Right renal cortex interstitium (tissue), 3 donors: ENCODE measurements at regions not wholly inside any gene's neighbourhood (a gene's known extent, or its start where the extent isn't known, plus 50 kb on each side); places are given as distances from the start of the nearest gene placed in this dataset.
"Not testable (repeated sequence)": the region's sequence is repeated elsewhere in the genome, so short reads cannot be mapped to it uniquely, and the experiment has no call there.

Source experiments
- DNase-seq, 3 donors: peaks; one replicate each; pipeline ENCODE4 v3.0.0-alpha.2; 2013; ENCODE audit warnings: low read depth in 3 of 3, low spot score in 2 of 3

DNA sequence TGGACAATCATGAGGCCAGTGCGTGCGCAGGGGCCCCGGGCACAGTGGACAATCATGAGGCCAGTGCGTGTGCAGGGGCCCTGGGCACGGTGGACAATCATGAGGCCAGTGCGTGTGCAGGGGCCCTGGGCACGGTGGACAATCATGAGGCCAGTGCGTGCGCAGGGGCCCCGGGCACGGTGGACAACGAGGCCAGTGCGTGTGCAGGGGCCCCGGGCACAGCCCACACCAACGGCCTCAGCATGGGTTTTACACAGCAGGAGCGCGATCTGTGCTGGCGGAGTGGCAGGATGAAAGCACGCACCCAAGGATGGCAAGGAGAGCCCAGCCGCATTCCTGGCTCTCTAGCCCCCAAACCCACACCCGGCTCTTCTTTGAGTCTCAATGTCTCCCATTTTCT, 78.8 kb downstream of the RFLNA start:
- DNase-seq, result not testable (repeated sequence)

DNA sequence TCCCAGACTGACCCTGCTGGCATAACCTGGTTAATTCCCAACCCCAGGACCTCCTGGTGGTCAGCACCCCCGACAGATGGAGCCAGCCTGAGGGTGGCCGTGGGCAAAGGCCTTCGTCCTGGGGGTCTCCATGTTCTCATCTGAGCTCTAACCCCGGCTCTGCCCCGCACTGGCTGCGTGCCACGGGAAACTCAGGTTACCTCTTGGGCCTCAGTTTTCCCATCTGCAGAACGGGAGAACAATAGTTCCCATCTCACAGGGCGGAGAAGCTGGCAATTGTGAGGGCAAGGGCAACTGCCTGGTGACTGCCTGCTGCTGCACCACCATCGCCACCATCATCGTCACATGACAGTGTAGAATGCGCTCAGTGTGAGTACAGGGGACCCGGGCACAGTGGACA, 77.9 kb downstream of the RFLNA start:
- no peak for DNase-seq

- DNase-seq, result no peak
Observed at GRCh38 chr12:124371970-124372555, 77.2 kb downstream of the RFLNA start.

DNA sequence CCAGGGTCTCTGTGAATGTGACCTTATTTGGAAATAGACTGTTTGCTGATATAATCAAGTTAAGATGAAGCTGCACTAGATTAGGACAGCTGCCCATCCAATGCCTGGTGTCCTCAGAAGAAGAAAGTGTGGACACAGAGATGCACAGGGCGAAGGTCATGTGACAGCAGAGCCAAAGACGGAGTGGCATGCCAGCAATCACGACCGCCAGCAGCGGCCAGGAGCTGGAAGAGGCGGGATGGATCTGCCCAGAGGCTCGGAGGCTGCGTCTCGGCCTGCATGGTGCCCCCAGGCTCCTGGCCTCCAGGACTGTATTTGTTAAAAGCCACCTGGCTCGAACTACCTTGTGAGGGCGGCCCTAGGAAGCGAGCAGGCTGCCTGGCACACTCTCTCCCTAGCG, 76.5 kb downstream of the RFLNA start:
- DNase-seq, result no peak

- DNase-seq, result no peak
Observed at GRCh38 chr12:124370851-124371250, 76.0 kb downstream of the RFLNA start.

- DNase-seq, result no peak
Observed at GRCh38 chr12:124370384-124370783, 75.5 kb downstream of the RFLNA start.

- no peak for DNase-seq
Observed at GRCh38 chr12:124369827-124370378, 75.0 kb downstream of the RFLNA start.

DNA sequence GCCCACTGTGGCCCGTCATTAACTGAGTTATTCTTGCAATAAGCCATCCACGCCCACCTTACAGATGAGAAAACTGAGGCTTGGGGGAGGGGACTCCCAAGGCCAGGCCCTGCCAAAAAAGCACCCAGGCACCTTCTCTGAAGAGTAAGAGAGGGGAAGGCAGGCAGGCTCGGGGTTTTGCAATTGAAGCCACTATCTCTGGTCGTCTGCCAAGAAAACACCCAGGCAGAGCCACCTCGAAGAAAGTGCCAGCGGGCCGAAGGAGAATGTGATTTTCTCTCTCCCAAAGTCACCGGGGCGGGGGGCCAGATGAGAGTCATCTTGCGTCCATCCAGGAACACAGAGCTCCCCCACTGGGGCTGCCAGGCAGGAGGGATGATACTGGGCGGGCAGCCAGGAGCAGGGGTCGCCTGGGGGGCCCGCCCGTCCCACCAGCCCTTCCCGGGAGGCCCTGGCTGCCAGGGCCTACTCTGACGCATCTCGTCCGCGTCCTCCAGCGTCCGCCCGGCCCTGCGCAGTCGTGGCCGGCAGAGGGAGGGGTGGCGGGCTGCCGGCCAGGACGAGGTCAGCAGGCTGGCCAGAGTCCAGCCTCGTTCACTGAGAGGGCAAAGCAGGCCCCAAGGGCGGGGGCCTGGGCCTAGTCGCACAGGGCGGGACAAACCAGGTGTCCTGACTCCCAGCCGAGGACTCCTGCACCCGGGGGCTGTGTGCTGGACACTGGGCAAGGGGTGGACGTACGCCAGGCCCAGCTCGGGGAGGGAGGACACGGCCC, 74.3 kb downstream of the RFLNA start:
- DNase-seq, result no peak

DNA sequence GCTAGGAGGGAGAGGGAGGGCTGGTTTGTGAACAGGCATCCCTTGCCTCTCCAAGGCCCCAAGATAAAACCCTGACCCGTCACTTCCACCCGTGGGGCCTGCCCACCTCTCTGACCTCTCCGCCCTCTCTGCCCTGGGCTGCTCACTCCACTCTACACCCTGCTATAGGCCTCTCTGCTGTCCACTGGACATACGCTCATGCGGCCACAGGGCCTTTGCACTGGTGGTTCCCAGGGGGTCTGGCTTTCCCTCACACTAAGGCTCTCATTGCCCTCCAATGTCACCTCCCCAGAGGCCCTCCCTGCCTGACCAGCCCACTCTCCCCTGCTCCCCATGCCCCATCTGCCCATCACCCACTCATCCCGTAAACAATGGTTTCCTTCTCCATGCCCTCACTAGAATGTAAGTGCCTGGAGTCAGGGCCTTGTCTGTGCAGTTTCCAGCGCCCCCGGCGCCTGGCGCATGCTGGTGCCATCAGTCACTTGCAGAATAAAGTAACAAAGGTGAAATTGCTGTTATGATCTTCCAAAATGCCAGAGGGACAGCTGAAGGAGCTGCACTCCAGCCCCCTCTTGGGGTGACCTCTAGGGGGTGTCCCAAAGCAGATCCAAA, 73.6 kb downstream of the RFLNA start:
- DNase-seq, result no peak

DNA sequence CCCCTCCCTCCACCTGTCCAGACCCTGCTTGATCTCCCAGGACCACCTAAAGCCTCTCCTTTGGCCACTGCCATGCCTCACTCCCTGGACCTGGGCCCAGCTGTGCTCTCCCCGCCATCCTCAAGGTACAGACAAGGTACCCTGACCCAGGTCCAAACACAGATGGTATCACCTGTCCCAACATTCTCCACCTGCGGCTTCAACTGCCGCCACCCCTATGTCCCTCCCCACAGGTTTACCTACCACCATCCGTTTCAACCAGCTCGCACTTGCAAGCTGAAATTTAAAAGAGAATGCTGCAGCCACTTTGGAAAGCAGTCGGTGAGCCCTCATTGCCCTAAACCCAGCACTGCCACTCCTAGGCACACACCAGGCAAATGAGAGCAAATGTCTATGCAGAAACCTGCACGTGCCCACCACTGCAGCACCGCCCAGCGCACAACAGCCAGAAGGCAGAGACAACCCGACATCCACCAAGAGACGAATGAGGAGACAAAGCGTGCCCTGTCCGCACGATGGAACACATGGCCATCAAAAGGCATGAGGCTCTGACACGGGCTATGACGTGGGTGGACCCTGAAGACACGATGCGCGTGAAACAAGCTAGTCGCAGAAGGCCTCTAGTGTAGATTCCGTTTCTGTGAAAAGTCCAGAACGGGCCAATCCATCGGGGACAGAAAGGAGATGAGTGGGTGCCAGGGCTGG, 71.0 kb downstream of the RFLNA start:
- no peak for DNase-seq
